Cardiac fibroblast (primary cell): ENCODE measurements at regions not wholly inside any gene's neighbourhood (a gene's known extent, or its start where the extent isn't known, plus 50 kb on each side); places are given as distances from the start of the nearest gene placed in this dataset.

ENCODE experiments used
- DNase-seq, 2 donors: peaks; one replicate each; pipeline versions ENCODE4 v3.0.0 to v3.0.0-alpha.2; 2010; ENCODE audit warnings: low read depth in 2 of 2
- H3K4me3 ChIP-seq, 2 donors: replicated peaks in 1 of 2; 1 replicate in 1 of 2; 2 replicates in 1 of 2; pipeline ENCODE4 v1.5.1; 2011; ENCODE audit warnings: low read depth in 2 of 2, low read length in 2 of 2, mild to moderate bottlenecking in 2 of 2, moderate library complexity in 1 of 2
- TF ChIP-seq, protein P1 (sequence below): IDR thresholded peaks from one replicate; pipeline ENCODE4 v1.5.1; 2011; ENCODE audit warnings: low read depth, mild to moderate bottlenecking, low read length, inconsistent platforms

DNA sequence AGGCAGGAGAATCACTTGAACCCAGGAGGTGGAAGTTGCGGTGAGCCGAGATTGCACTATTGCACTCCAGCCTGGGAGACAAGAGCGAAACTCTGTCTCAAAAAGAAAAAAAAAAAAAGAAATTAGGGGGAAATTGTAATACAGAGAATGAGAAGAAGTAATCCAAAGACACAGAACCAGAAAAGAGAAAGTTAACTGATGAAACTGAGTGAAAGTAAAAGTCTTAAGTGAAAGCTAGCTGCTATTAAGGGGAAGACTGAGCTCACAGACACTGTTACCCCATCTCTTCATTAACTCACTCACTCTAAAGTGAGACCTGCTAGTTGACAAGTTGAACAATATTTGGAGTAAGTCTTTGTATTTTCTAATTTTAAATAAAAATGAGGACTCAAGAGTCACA, 763.0 kb upstream of the PCDH10 start:
- no peak overlapping the region for H3K4me3 ChIP-seq
- TF ChIP-seq, protein P1, sequence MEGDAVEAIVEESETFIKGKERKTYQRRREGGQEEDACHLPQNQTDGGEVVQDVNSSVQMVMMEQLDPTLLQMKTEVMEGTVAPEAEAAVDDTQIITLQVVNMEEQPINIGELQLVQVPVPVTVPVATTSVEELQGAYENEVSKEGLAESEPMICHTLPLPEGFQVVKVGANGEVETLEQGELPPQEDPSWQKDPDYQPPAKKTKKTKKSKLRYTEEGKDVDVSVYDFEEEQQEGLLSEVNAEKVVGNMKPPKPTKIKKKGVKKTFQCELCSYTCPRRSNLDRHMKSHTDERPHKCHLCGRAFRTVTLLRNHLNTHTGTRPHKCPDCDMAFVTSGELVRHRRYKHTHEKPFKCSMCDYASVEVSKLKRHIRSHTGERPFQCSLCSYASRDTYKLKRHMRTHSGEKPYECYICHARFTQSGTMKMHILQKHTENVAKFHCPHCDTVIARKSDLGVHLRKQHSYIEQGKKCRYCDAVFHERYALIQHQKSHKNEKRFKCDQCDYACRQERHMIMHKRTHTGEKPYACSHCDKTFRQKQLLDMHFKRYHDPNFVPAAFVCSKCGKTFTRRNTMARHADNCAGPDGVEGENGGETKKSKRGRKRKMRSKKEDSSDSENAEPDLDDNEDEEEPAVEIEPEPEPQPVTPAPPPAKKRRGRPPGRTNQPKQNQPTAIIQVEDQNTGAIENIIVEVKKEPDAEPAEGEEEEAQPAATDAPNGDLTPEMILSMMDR, result no peak
- DNase-seq, result no peak

DNA sequence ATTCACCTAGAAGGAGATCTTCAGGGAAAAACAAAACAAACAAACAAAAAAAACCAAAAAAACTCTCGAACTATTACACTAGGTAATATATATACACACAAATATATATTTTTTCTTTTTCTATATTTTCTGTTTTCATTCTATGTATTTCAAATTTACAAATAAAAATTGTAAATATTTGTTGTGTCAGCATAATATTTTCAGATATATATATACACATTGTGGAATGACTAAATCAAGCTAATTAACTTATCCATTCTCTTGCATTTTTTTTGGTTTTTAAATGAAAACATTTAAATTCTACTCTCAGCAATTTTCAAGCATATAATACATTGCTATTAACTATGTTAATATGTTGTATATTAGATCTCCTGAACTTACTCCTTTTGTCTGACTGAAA, 762.0 kb upstream of the PCDH10 start:
- TF ChIP-seq, protein P1, result no peak
- no peak overlapping the region for H3K4me3 ChIP-seq
- no peak for DNase-seq

DNA sequence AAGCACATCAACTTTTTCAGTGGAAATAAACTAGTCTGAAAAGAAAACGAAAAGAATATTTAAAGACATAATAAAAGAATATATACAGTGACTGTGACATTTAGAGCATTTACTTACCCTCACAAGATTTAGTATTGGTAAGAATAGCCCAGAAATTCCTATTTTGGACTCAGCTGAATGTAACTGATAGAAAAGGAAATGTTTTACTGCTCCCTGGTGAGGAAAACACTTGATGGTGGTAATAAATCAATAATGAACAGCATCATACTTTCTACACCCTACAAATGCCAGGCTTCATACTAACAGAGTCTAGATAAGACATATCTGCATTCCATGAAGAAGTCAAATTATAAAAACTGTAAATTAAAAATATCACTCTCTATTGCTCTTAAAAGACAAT, 753.5 kb upstream of the PCDH10 start:
- no peak overlapping the region for H3K4me3 ChIP-seq
- DNase-seq, result no peak
- TF ChIP-seq, protein P1, result no peak

DNA sequence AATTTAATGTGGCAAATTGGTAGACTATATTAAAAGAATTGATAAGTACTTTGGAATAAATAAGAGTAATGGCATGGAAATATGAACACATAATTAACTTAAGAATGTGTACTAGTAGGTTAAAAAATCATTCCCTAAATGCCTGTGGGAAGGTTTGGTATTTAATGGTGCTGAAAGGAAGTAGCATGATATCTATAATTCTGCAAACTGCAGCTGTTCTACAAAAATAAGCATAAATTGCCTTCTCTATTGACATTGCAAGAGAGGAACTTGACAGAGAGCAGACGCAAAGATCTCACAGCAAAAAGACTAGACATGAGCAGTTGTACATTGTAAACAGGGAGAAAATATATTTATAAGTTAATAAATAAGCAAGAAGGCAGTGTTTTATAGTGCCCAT, 752.5 kb upstream of the PCDH10 start:
- TF ChIP-seq, protein P1, result no peak

DNA sequence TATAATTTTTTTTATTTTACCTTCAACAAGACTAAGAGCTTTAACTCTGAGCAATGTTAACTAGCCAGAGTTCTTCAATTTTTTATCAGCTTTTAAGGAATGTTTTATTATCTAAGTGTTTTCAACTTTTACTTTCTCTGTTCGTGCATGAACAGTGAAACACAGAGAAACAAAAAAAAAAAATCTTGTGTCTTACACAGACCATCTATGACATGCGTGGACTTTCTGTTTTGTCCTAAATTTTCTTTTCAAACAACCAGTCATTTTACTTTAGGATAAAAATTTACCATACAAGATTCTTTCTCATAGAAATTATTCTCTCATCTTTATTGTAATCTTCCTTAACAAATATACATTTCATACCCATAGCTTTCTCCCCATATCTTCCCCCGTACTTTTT, 731.9 kb upstream of the PCDH10 start:
- H3K4me3 ChIP-seq, result no peak overlapping the region
- TF ChIP-seq, protein P1, result no peak
- DNase-seq, result peak in 1 of 2 donors; percentile 1

More for the DNA sequence above, 752.5 kb upstream of the PCDH10 start:
- peak in 1 of 2 donors; percentile 7 for DNase-seq
- no peak overlapping the region for H3K4me3 ChIP-seq

DNA sequence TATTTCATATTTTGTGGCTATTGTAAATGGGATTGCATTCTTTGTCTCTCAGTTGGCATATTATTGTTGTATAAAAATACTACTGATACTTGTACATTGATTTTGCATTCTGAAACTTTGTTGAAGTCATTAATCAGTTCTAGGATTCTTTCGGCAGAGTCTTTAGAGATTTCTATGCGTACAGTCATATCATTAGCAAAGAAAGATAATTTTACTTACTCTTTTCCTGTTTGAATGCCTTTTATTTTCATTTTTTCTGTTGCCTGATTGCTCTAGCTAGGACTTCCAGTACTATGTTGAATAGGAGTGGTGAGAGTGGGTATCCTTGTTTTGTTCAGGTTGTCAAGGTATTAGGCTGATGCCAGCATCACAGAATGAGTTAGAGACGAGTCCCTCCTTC, 722.0 kb upstream of the PCDH10 start:
- H3K4me3 ChIP-seq, result no peak overlapping the region
- DNase-seq, result no peak
- TF ChIP-seq, protein P1, result no peak

DNA sequence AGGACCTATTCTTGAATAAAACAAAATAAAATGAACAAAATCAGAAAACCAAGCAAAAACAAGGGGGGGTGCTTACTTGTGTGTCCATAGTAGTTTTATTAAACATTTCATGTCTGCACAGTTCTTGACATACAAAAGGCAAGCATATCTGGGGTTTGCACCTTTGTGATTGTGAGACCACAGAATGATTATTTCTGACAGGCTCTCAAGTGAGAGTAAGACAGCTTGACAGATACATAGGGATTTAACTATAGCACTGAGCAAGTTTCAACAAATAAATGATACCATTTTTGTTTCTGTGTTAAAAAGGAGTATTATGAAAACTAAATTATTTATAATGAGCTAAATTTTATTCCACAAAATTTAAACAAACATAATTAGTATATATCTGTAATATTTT, 712.0 kb upstream of the PCDH10 start:
- TF ChIP-seq, protein P1, result no peak

More for the DNA sequence above, 712.0 kb upstream of the PCDH10 start:
- no peak for DNase-seq
- no peak overlapping the region for H3K4me3 ChIP-seq
